ENCODE measurements at regions not wholly inside any gene's neighbourhood (a gene's known extent, or its start where the extent isn't known, plus 50 kb on each side); places are given as distances from the start of the nearest gene placed in this dataset.
A peak's percentile ranks its signal among the peaks of the same experiment; 100 is the strongest.

GRCh38 chr14:49173765-49174373 is 412.3 kb downstream of the RPS29 start:
- no peak overlapping the region for H3K4me3 ChIP-seq (replicated peaks in 1 of 2; ENCODE audit: low read depth in 2 of 2, low read length in 2 of 2)
- peak; percentile 82 to 83 for DNase-seq (ENCODE audit: low read depth in 2 of 2)
- TF ChIP-seq, protein P1, sequence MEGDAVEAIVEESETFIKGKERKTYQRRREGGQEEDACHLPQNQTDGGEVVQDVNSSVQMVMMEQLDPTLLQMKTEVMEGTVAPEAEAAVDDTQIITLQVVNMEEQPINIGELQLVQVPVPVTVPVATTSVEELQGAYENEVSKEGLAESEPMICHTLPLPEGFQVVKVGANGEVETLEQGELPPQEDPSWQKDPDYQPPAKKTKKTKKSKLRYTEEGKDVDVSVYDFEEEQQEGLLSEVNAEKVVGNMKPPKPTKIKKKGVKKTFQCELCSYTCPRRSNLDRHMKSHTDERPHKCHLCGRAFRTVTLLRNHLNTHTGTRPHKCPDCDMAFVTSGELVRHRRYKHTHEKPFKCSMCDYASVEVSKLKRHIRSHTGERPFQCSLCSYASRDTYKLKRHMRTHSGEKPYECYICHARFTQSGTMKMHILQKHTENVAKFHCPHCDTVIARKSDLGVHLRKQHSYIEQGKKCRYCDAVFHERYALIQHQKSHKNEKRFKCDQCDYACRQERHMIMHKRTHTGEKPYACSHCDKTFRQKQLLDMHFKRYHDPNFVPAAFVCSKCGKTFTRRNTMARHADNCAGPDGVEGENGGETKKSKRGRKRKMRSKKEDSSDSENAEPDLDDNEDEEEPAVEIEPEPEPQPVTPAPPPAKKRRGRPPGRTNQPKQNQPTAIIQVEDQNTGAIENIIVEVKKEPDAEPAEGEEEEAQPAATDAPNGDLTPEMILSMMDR (IDR thresholded peaks at IDR 0.05; ENCODE audit: low read depth, low read length): peak; percentile 62

DNA sequence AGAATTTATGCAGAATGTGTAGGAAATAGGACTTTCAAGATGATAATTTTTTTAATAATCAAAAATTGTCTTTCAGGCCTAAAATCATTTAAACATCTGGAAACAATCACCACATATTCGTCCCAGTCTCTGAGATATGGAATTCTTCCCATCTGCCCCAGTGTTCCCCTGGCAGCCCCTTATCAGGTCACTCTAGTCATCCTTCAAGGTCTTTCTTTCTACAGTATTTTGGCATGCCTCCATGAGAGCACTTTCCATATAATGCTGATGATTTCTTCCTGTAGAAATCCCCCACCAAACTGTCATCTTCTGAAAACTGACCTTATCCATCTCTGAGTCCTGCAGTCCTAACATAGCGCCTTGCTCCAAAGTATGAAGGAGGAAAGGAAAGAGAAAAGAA is 422.1 kb downstream of the RPS29 start:
- TF ChIP-seq, protein P1 (IDR thresholded peaks at IDR 0.05; ENCODE audit: low read depth, low read length): no peak
- H3K4me3 ChIP-seq (replicated peaks in 1 of 2; ENCODE audit: low read depth in 2 of 2, low read length in 2 of 2): no peak overlapping the region
- DNase-seq (ENCODE audit: low read depth in 2 of 2): no peak

DNA sequence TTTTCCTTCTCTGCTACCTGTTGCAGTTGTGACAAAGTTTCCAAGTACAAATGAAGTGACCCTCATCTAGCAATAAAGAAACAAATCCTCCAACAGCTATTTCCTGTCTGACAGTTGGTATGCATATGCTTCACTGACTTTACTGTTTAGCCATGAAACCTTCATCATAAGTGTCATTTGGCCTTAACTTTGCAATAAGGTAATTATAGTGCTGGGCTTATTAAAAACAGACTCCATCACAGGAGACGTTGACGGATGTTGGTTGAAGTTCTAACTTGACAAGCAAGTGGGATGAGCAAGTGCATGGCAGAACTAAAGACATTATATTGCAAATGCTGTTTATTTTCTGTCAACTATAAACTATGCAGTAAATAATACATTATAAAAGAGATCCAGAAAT is 425.2 kb downstream of the RPS29 start:
- TF ChIP-seq, protein P1 (IDR thresholded peaks at IDR 0.05; ENCODE audit: low read depth, low read length): no peak
- H3K4me3 ChIP-seq (replicated peaks in 1 of 2; ENCODE audit: low read depth in 2 of 2, low read length in 2 of 2): no peak overlapping the region
- no peak for DNase-seq (ENCODE audit: low read depth in 2 of 2)

- TF ChIP-seq, protein P1 (IDR thresholded peaks at IDR 0.05; ENCODE audit: low read depth, low read length): no peak
- DNase-seq (ENCODE audit: low read depth in 2 of 2): no peak
- H3K4me3 ChIP-seq (replicated peaks in 1 of 2; ENCODE audit: low read depth in 2 of 2, low read length in 2 of 2): no peak overlapping the region
Observed at GRCh38 chr14:49159081-49159480, 427.1 kb downstream of the RPS29 start.

DNA sequence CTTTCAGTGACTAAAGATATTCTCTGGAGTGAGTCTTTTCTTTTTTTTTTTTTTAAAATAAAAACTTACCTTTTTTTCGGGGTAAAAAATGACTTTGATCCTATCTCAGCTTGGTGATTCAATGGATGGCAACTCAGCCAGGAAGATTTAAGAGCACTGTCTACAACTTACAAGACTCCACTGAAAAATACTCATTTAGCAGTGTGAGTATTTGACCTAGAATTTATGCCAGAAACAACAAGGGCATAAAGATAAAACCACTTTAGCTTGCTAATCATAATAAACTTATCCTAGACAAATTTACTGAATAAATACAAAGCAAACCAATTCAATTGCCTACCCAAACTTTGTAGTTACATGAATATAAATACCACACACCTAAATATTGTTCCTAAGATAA is 446.6 kb downstream of the RPS29 start:
- DNase-seq (ENCODE audit: low read depth in 2 of 2): no peak
- TF ChIP-seq, protein P1 (IDR thresholded peaks at IDR 0.05; ENCODE audit: low read depth, low read length): no peak
- H3K4me3 ChIP-seq (replicated peaks in 1 of 2; ENCODE audit: low read depth in 2 of 2, low read length in 2 of 2): no peak overlapping the region

DNA sequence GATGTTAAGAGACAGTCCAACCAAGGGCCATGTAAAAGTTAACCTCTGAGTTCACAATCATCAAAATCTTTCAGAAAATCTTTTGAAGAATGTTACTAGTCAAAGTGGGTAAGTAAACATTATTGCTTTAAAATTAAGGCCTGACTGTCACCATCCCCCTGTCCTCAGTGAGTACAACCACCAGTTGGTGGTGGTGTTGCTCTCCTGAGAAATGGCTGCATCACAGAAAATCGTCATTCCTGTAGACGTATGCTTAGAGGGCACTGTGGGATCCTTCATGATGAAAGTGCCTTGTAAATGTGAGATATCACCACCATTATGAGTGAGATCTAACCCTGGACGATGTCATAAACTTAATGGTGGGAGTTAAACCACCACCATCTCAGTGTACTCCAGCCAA is 451.2 kb downstream of the RPS29 start:
- no peak for DNase-seq (ENCODE audit: low read depth in 2 of 2)
- TF ChIP-seq, protein P1 (IDR thresholded peaks at IDR 0.05; ENCODE audit: low read depth, low read length): no peak
- no peak overlapping the region for H3K4me3 ChIP-seq (replicated peaks in 1 of 2; ENCODE audit: low read depth in 2 of 2, low read length in 2 of 2)

DNA sequence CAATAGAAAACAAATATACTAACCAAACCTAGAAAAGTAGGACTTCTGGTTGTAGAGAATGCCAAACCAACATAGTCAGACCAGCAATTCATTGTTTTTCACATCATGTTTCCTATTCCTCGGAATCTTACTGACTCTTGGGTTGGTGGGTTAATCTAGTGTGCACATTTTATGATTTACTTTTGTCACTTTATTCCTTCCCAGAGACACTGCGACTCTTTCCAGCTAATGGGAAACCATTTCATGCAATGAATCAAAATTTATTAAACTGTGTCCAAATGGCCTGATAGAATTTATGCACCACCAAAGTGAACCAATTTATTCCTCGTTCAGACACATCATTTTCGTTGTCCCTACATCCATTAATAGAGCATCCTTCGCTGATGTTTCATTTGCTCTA is 464.9 kb downstream of the RPS29 start:
- no peak for DNase-seq (ENCODE audit: low read depth in 2 of 2)
- no peak overlapping the region for H3K4me3 ChIP-seq (replicated peaks in 1 of 2; ENCODE audit: low read depth in 2 of 2, low read length in 2 of 2)
- TF ChIP-seq, protein P1 (IDR thresholded peaks at IDR 0.05; ENCODE audit: low read depth, low read length): no peak
